Lung (tissue), 11 donors: ENCODE measurements at regions not wholly inside any gene's neighbourhood (a gene's known extent, or its start where the extent isn't known, plus 50 kb on each side); places are given as distances from the start of the nearest gene placed in this dataset.

ENCODE experiments used
- ATAC-seq: fragments of 200-7000 bp; cut with Tn5 transposase; one replicate; pipeline ENCODE4 v1.9.1; 2020; ENCODE audit warnings: moderate number of reproducible peaks; ENCODE audit not compliant: insufficient read depth, low FRiP score
- DNase-seq, 3 donors: peaks; one replicate each; pipeline ENCODE4 v3.0.0-alpha.2; 2013 to 2017
- H3K27ac ChIP-seq, 2 donors: one replicate each; pipeline ENCODE4 v1.5.1; 2013; ENCODE audit warnings: mild to moderate bottlenecking in 2 of 2, moderate library complexity in 2 of 2, control low read depth in 1 of 2, inconsistent platforms in 1 of 2, low read depth in 1 of 2, low read length in 1 of 2
- H3K27me3 ChIP-seq, 3 donors: one replicate each; pipeline ENCODE4 v1.5.1; 2013; ENCODE audit warnings: low read length in 2 of 3; ENCODE audit not compliant: control insufficient read depth in 3 of 3, insufficient read depth in 3 of 3
- H3K36me3 ChIP-seq, 4 donors: one replicate each; pipeline ENCODE4 v1.5.1; 2013; ENCODE audit warnings: low read length in 4 of 4, mild to moderate bottlenecking in 1 of 4, moderate library complexity in 1 of 4; ENCODE audit not compliant: control insufficient read depth in 4 of 4, insufficient read depth in 4 of 4
- H3K4me1 ChIP-seq, 5 donors: one replicate each; pipeline ENCODE4 v1.5.1; 2013; ENCODE audit warnings: low read length in 5 of 5, mild to moderate bottlenecking in 2 of 5, moderate library complexity in 1 of 5; ENCODE audit not compliant: control insufficient read depth in 5 of 5, insufficient read depth in 5 of 5
- H3K4me3 ChIP-seq: one replicate; pipeline ENCODE4 v1.5.1; 2013; ENCODE audit warnings: mild to moderate bottlenecking, control low read depth, moderate library complexity
- H3K9ac ChIP-seq, 2 donors: one replicate each; pipeline ENCODE4 v1.5.1; 2013; ENCODE audit warnings: low read length in 2 of 2, control low read depth in 1 of 2; ENCODE audit not compliant: insufficient read depth in 1 of 2
- H3K9me3 ChIP-seq, 4 donors: one replicate each; pipeline ENCODE4 v1.5.1; 2013; ENCODE audit warnings: low read length in 3 of 4, mild to moderate bottlenecking in 1 of 4, moderate library complexity in 1 of 4; ENCODE audit not compliant: control insufficient read depth in 4 of 4, insufficient read depth in 3 of 4
- WGBS, 2 donors: extraction: QIAGEN DNeasy Blood & Tissue Kit; methylation state at CpG; one replicate each; pipeline ENCODE4 v1.1.7; 2013; 5-methylcytosine and 5-hydroxymethylcytosine counted together
- TF ChIP-seq, protein P1 (sequence below): IDR thresholded peaks from 2 replicates; pipeline ENCODE4 v1.5.1; 2012; ENCODE audit warnings: mild to moderate bottlenecking; ENCODE audit errors: control extremely low read depth, extremely low read depth
- donor health status: control.
- donor health status: control.
- donor health status: Bipolar disorder and iron deficiency.
- donor health status: healthy.
- donor health status: DM: yes; HTN: yes; CAD: no.

DNA sequence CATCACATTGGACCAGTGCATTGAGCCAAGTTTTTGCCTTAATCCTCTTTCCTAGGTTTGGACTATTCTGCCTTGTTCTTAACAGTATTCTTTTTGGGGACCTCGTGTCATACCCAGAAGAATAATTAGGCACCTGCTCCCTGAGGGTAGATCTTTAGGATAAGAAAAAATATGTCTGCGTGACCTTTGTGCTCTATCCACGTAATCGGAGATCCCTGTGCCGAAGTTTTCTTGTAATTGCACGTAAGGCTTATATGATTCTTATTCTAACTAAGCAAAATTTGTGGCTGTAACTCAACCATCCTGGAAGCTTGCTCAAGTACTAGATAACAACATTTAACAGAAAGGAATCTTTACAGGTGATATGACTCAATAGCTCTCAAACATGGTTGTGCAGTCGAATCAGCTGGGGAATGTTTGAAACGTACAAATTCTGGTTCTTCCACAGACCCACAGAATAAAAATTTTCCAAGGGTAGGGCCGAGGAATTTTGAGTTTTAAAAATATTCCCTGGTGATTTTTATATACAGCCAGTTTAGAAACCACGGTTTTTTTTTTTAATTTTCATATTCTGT is 344.3 kb downstream of the GBA3 start:
- Histone ChIP-seq H3K27me3 (no peaks in the 10 kb centered on the region), H3K36me3 (no peaks in the 10 kb centered on the region), H3K9ac (no peak overlapping the region), H3K4me3 (no peak overlapping the region), H3K4me1 (no peaks in the 10 kb centered on the region), H3K27ac (no peak overlapping the region), H3K9me3 (no peaks in the 10 kb centered on the region)
- ATAC-seq (no peak), DNase-seq (no peak)
- TF ChIP-seq, protein P1, sequence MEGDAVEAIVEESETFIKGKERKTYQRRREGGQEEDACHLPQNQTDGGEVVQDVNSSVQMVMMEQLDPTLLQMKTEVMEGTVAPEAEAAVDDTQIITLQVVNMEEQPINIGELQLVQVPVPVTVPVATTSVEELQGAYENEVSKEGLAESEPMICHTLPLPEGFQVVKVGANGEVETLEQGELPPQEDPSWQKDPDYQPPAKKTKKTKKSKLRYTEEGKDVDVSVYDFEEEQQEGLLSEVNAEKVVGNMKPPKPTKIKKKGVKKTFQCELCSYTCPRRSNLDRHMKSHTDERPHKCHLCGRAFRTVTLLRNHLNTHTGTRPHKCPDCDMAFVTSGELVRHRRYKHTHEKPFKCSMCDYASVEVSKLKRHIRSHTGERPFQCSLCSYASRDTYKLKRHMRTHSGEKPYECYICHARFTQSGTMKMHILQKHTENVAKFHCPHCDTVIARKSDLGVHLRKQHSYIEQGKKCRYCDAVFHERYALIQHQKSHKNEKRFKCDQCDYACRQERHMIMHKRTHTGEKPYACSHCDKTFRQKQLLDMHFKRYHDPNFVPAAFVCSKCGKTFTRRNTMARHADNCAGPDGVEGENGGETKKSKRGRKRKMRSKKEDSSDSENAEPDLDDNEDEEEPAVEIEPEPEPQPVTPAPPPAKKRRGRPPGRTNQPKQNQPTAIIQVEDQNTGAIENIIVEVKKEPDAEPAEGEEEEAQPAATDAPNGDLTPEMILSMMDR = no peak
- WGBS, 2 donors = 81 to 89% methylated on average over 10 of the region's 10 CpGs

DNA sequence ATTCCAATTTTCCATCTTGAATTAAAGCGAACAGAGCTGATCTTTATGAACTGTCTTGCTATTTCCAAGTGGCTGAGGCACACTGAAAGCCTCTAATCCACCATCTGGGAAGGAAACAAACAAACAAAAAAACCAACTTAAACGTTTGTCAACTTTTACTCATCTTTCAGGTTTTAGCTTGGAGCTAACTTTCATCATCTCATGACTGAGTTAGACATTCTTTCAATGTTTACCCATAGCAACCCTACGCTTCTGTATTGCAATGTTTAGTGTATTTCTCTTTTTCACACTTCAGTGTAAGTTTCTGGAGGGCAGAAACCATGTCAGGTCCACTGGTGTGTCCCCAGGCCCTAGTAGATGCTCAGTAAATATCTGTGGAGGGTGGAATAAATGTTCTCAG is 343.8 kb downstream of the GBA3 start:
- Histone ChIP-seq H3K27me3 (no peaks in the 10 kb centered on the region), H3K27ac (no peak overlapping the region), H3K4me3 (no peak overlapping the region), H3K36me3 (no peaks in the 10 kb centered on the region), H3K9me3 (no peaks in the 10 kb centered on the region), H3K4me1 (no peaks in the 10 kb centered on the region), H3K9ac (no peak overlapping the region)
- DNase-seq (no peak), ATAC-seq (no peak)
- TF ChIP-seq, protein P1 = no peak
- WGBS, 2 donors = 58 to 68% methylated on average over 3 of the region's 3 CpGs

DNA sequence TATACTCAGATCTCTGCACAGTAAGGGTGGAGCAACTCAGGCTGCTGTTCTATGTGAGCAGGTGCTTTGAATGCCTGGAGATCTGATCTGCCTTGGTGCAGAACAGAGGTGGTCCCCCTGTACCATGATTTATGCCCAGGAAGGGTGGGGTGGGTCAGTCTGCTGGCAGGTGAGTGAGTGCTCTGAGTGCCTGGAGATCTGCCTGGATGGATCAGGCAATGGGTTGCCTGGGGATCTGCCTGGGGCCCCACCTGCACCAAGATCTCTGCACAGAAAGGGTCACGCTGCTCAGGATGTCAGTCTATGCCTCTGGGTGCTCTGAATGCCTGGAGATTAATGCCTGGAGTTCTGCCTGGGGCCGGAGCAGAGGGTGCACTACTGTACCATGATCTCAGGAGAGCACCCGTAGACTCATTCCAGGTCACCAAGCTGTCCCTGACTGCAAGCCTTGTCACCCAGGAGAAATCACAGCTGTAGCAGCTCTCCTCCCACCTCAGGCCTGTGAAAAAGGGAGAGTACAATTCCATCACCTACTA is 342.9 kb downstream of the GBA3 start:
- Histone ChIP-seq H3K36me3 (no peaks in the 10 kb centered on the region), H3K27me3 (no peaks in the 10 kb centered on the region), H3K4me1 (no peaks in the 10 kb centered on the region), H3K9ac (no peak overlapping the region), H3K9me3 (no peaks in the 10 kb centered on the region), H3K27ac (no peak overlapping the region), H3K4me3 (no peak overlapping the region)
- TF ChIP-seq, protein P1 = no peak
- ATAC-seq (no peak), DNase-seq (no peak)
- WGBS, 2 donors = 76 to 96% methylated on average over 3 of the region's 3 CpGs

DNA sequence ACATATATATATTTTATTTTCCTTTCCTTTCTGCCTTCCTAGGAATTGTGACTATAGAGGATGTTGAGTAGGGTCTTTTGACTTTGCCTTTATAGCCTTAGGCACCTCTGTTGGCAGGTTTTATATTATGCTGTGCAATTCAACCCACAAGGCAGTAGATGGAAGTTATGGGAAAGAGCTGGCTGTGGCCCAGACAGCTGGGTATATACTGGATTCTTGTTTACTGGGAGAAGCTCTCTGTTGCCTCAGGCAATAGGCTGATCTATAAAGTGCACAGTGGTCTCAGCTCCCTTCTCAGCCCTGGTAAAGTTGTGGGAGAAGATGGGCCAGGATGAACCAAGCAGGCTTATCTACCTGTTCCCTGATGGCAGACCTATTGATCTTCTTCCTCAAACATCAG is 342.0 kb downstream of the GBA3 start:
- no peak for ATAC-seq
- Histone ChIP-seq H3K27me3 (no peaks in the 10 kb centered on the region), H3K4me1 (no peaks in the 10 kb centered on the region), H3K9me3 (no peaks in the 10 kb centered on the region), H3K36me3 (no peaks in the 10 kb centered on the region), H3K27ac (no peak overlapping the region), H3K9ac (no peak overlapping the region), H3K4me3 (no peak overlapping the region)
- DNase-seq = no peak
- TF ChIP-seq, protein P1 = no peak
